ENCODE measurements at regions not wholly inside any gene's neighbourhood (a gene's known extent, or its start where the extent isn't known, plus 50 kb on each side); places are given as distances from the start of the nearest gene placed in this dataset.

- no peak for DNase-seq (ENCODE audit: low read depth, low spot score)
- TF ChIP-seq, protein P1, sequence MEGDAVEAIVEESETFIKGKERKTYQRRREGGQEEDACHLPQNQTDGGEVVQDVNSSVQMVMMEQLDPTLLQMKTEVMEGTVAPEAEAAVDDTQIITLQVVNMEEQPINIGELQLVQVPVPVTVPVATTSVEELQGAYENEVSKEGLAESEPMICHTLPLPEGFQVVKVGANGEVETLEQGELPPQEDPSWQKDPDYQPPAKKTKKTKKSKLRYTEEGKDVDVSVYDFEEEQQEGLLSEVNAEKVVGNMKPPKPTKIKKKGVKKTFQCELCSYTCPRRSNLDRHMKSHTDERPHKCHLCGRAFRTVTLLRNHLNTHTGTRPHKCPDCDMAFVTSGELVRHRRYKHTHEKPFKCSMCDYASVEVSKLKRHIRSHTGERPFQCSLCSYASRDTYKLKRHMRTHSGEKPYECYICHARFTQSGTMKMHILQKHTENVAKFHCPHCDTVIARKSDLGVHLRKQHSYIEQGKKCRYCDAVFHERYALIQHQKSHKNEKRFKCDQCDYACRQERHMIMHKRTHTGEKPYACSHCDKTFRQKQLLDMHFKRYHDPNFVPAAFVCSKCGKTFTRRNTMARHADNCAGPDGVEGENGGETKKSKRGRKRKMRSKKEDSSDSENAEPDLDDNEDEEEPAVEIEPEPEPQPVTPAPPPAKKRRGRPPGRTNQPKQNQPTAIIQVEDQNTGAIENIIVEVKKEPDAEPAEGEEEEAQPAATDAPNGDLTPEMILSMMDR (IDR thresholded peaks at IDR 0.05; ENCODE audit: low read depth, low read length) = no peak
- H3K27ac ChIP-seq (ENCODE audit: low read depth, low read length) = no peak overlapping the region
- H3K27me3 ChIP-seq (ENCODE audit: control insufficient read depth, insufficient read depth, low read length) = no peaks in the 10 kb centered on the region
- ChIA-PET POLR2A (no interaction called here), CTCF (no interaction called here)
- no peaks in the 10 kb centered on the region for H3K9me3 ChIP-seq (ENCODE audit: control insufficient read depth, insufficient read depth, low read length)
- no peak overlapping the region for H3K4me3 ChIP-seq (ENCODE audit: low read depth, low read length)
Measured at GRCh38 chr1:56335394-56335793, 244.0 kb downstream of the PLPP3 start.

- no peaks in the 10 kb centered on the region for H3K9me3 ChIP-seq (ENCODE audit: control insufficient read depth, insufficient read depth, low read length)
- H3K4me3 ChIP-seq (ENCODE audit: low read depth, low read length) = no peak overlapping the region
- H3K27ac ChIP-seq (ENCODE audit: low read depth, low read length) = no peak overlapping the region
- TF ChIP-seq, protein P1 (IDR thresholded peaks at IDR 0.05; ENCODE audit: low read depth, low read length) = no peak
- POLR2A ChIA-PET = no interaction called here
- CTCF ChIA-PET = no interaction called here
- H3K27me3 ChIP-seq (ENCODE audit: control insufficient read depth, insufficient read depth, low read length) = no peaks in the 10 kb centered on the region
- no peak for DNase-seq (ENCODE audit: low read depth, low spot score)
Measured at GRCh38 chr1:56334047-56334446, 245.3 kb downstream of the PLPP3 start.

GRCh38 chr1:56333461-56333860 is 245.9 kb downstream of the PLPP3 start:
- TF ChIP-seq, protein P1 (IDR thresholded peaks at IDR 0.05; ENCODE audit: low read depth, low read length) = no peak
- Histone ChIP-seq H3K27ac (ENCODE audit: low read depth, low read length) (no peak overlapping the region), H3K27me3 (ENCODE audit: control insufficient read depth, insufficient read depth, low read length) (no peaks in the 10 kb centered on the region), H3K9me3 (ENCODE audit: control insufficient read depth, insufficient read depth, low read length) (no peaks in the 10 kb centered on the region), H3K4me3 (ENCODE audit: low read depth, low read length) (no peak overlapping the region)
- no peak for DNase-seq (ENCODE audit: low read depth, low spot score)
- ChIA-PET CTCF (no interaction called here), POLR2A (no interaction called here)

DNA sequence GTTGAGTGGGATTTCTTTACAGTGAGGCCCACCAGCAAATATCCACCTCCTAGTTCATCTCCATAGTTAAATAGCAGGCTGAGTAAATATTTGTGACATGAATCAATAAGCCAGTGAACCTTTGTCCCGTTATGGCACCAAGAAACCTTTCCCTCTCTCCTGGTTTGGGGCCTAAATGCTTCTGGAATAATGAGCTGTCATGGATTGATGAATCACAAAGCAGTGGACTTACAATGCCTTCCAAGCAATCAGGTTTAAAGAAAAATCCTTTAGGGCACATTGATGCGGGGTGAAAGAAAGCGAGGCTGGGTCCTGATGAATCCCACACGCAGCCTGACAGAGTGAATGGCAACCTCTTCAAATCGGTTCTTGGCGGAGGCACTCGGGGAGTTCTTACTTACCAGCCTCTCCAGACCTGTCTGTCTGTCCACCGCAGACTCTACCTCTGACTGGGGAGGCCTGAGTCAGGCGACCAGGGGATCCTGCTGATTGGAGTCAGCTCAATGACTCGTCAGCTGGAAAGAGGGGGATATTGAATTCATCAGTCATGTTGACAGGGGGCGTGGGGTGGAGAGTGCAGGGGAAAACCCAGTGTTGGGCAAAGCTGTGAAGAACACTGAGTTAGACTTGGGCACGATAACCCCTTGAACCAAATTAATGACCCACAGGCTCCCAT is 247.3 kb downstream of the PLPP3 start:
- CTCF ChIA-PET = no interaction called here
- POLR2A ChIA-PET = no interaction called here
- no peak for DNase-seq (ENCODE audit: low read depth, low spot score)
- Histone ChIP-seq H3K27ac (ENCODE audit: low read depth, low read length) (no peak overlapping the region), H3K4me3 (ENCODE audit: low read depth, low read length) (no peak overlapping the region), H3K9me3 (ENCODE audit: control insufficient read depth, insufficient read depth, low read length) (no peaks in the 10 kb centered on the region), H3K27me3 (ENCODE audit: control insufficient read depth, insufficient read depth, low read length) (no peaks in the 10 kb centered on the region)
- TF ChIP-seq, protein P1 (IDR thresholded peaks at IDR 0.05; ENCODE audit: low read depth, low read length) = no peak

GRCh38 chr1:56331207-56331891 is 248.0 kb downstream of the PLPP3 start:
- no peak for DNase-seq (ENCODE audit: low read depth, low spot score)
- Histone ChIP-seq H3K27ac (ENCODE audit: low read depth, low read length) (no peak overlapping the region), H3K9me3 (ENCODE audit: control insufficient read depth, insufficient read depth, low read length) (no peaks in the 10 kb centered on the region), H3K4me3 (ENCODE audit: low read depth, low read length) (no peak overlapping the region), H3K27me3 (ENCODE audit: control insufficient read depth, insufficient read depth, low read length) (no peaks in the 10 kb centered on the region)
- TF ChIP-seq, protein P1 (IDR thresholded peaks at IDR 0.05; ENCODE audit: low read depth, low read length) = no peak
- ChIA-PET POLR2A (no interaction called here), CTCF (interaction anchor here (1.1 kb wide), 1 partner anchor 246 kb away, joined by 3 read pairs; no protein-coding TSS in a partner anchor)
